Stimulated activated CD8-positive, alpha-beta memory T cell treated with anti-CD3 and anti-CD28 coated beads, Interleukin-2, amount 100 ng/mL, for 48 hours (primary cell): ENCODE measurements at regions not wholly inside any gene's neighbourhood (a gene's known extent, or its start where the extent isn't known, plus 50 kb on each side); places are given as distances from the start of the nearest gene placed in this dataset.

ENCODE experiments used
- DNase-seq, 2 donors: peaks; one replicate each; pipeline ENCODE4 v3.0.0-alpha.2; 2020; ENCODE audit warnings: low read depth in 2 of 2

DNA sequence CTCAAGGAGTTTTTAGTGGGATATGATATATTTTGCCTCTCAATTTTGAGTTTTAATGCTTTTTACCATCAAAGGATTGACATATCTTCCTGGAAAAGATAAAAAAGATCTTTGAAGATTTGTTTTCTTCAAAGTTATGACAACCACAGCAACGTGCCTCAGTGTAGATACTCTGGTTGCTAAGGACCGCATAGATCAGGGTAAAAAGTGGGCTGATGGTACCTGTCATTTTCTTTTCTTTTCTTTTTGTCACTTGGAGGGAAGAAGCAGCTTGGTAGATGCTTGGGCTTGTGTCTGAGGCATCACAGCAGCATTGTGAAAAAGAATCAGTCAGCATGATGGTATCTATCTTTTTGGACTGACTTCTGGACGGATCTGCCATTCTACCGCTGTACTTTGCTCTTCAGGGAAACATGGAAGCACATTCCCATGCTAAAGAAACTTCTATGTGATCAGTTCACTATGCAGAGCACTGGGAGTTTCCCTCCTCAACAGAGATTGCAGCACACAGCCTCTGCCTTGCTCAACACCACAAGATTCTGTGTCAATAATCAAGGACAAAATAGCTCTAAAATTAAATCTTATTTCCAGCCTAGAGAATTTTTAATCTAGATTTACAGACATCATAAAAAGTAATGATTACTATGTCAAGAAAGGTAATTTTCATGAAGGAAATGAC is 54.8 kb upstream of the SGK1 start:
- no peak for DNase-seq

DNA sequence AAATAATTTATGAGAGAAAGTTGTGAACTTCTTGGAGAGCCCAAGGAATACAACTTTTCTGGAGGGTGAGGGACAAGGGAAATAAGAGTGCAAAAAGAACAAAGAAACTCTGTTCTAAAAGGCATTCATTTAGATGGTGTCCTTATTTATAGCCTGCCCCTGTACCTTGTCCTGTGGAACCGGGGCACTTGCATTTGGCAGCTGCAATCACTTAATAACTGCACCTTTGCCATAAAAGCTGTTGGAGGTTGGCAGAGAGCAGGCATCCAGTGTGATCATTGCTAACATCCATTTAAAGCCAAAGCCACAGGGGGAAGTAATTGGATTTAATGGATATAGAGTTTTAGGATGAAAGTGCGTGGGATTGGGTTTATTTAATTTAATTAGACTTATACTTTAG is 50.8 kb upstream of the SGK1 start:
- DNase-seq, result no peak
